GOT3 (cell line): ENCODE measurements at regions not wholly inside any gene's neighbourhood (a gene's known extent, or its start where the extent isn't known, plus 50 kb on each side); places are given as distances from the start of the nearest gene placed in this dataset.

Experiments
- DNase-seq: peaks from one replicate; lab custom pipeline; 2025; ENCODE audit warnings: mixed read lengths; lab: John Stamatoyannopoulos, UW

DNA sequence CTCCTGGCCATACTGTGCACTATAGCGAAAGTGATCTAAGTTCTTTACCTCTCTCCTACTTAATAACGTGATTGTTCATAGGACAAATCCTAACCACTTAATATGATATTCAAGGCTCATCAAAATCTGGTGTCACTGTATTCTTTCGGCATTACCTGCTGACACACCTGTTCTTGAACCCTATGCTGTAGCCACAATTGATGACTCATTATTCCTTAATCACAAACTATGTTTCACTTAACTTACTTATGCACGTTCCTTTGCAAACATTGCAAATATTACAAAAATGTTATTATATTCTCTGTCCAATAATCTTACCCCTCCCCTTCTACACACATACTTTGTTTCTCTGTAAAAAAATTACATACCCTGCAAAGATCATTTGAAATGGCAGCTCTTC lies 158.1 kb upstream of the ADRA1B start:
- DNase-seq = no peak

DNA sequence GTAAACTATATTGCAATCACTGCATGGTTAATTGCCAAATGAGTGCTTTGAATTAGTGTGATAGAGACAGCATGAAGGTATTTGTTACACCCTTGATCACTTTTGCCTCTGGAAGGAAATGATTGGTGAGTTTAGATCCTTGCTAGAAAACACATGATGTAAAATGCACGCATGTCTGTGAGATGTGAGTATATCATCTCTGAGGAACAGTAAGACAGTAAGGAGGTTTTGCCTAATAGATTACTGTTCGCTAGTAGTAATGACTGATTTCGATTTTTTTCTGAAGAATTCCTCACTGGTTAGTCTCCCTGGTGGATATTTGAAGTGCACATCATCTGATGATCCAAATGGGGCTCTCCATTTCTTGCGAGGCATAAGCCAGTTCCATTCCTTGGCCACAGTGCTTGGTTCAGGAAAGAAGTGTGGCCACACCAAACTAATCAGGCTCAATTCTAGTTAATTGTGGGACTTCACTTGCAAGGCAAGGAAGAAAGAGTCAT lies 156.4 kb upstream of the ADRA1B start:
- DNase-seq = no peak

DNA sequence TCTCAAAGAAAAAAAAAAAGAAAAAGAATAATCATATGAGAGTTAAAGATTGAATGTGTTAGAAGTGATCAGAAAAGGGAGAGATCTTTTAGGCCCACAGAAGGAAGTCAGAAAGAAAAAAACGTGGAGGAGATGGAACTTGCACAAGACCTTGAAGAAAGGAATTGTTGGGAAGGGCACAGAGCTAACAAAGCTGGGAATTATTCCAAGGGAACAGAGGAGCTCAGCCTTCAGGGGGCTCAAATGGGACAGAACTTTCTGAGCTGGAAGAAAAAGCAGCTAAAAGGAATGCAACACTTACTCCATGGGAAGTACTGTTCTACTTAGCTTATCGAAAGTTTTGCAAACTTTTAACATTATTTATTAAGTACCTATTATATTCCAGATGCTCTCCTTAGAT lies 153.4 kb upstream of the ADRA1B start:
- DNase-seq = no peak

- DNase-seq = no peak
Measured at GRCh38 chr5:159763562-159763961, 152.7 kb upstream of the ADRA1B start.

- no peak for DNase-seq
Measured at GRCh38 chr5:159764283-159765134, 151.8 kb upstream of the ADRA1B start.

GRCh38 chr5:159765135-159765433 lies 151.2 kb upstream of the ADRA1B start:
- DNase-seq = no peak

DNA sequence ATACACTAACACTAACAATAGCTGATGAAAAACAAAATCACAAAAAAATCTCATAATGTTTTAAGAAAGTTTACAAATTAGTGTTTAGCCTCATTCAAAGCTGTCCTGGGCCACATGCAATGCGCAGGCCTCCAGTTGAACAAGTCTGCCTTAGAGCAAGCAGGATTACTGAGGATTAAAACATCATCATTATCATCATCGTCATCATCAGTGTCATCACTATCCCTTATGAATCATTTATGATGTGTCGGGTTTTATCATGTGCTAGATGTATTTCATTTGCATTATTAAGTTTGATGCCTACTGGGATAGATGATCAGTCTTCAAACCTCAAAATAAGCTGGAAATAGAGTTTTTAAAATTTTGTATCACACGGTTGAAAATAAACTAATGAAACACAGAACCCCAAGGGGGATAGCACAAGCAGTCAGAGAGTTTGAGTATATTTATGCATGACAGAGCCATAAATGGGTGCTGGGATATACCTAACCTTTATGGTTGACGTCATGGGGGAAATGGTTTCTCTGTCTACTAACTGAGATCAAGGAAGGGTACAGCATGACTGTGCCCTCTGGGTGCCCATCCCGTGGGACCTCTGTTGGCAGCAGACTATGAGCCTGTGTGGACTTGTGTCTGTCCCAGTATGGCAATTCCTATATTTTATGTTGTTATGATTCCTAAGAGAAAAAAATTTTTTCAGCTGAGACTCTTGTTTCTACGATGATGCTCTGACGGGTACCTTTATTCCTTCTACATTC lies 150.3 kb upstream of the ADRA1B start:
- no peak for DNase-seq

GRCh38 chr5:159768243-159768642 lies 148.0 kb upstream of the ADRA1B start:
- no peak for DNase-seq

GRCh38 chr5:159772698-159773061 lies 143.6 kb upstream of the ADRA1B start:
- DNase-seq = no peak

DNA sequence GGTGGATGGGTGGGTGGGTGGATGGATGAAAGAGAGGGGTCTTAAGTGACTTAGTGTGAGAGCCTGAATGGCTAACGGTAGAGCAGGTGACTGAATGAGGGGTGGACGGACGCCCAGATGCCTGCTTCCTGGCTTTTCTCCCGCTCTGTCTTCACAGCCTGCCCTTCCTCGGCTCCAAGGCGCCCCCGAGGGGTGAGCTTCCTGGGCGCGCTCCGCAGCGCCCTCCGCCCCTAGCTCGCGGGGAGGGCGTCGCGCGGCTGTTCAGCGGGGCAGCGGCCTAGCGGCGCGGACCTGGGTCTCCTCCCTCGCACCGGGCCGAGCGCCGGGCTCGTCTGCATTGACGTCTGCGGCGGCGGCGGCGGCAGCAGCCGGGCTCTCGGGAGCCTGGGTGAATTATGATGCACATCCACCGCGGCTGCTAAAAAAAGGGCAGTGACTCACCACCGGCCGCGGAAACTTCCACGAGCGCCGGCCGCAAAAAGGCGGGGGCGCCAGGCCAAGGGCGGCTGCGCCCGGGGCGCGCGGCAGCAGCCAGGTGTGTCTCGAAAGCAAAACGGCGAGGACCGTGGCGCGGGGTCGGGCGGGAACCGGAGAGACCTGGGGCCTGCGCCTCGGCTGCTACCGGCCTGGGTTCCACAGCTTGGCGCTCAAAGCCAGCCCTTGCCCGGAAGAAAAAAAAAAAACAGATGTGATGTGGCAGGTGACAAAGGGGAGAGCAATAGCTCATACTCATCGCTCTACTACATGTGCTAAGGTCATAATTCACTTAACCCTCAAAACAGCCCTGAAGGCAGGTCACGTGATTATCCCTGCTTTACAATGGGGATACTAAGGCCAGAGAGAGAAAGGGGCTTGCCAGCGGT lies 143.0 kb upstream of the ADRA1B start:
- DNase-seq = peak; percentile 67

DNA sequence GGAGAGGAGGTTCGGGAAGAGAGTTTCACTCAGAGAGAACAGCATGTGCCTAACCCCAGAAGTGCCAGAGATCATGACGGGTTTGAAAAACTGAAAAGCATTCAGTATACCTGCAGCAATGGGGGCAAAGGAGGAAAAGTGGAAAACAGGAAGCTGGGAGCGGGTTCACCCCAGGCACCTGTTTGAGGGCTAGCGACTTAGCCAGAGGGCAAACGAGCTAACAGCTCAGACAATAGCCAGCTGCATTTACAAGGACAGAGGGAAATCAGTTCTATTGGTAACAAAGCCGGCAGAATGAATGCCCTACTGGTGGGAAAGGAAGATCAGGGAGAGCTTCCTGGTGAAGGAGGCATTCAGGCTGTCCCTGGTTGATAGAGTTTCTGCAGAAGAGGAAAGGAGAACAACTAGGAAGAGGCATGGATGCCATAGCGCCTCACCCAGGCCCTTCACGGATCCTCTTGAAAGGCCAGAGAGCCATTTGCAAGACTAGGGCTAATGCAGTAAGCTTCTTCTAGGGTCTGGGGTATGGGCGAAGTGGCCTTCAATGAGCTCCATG lies 141.7 kb upstream of the ADRA1B start:
- DNase-seq = no peak

DNA sequence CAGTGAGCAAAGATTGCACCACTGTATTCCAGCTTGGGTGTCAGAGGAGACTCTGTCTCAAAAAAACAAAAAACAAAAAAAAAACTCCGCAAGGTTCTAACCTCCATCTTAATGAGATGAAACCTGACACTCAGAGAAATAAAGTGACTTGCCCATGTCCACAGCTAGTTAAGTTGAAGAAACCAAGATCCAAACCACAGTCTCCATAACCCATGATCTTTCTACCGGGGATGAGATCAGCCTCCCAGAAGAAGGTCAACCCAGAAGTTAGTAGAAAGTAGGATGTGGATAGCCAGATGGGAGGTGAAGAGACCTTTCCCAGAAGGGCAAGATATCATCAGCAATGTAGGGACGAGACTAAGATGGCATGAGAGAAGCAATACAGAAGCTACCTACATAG lies 140.4 kb upstream of the ADRA1B start:
- DNase-seq = no peak

DNA sequence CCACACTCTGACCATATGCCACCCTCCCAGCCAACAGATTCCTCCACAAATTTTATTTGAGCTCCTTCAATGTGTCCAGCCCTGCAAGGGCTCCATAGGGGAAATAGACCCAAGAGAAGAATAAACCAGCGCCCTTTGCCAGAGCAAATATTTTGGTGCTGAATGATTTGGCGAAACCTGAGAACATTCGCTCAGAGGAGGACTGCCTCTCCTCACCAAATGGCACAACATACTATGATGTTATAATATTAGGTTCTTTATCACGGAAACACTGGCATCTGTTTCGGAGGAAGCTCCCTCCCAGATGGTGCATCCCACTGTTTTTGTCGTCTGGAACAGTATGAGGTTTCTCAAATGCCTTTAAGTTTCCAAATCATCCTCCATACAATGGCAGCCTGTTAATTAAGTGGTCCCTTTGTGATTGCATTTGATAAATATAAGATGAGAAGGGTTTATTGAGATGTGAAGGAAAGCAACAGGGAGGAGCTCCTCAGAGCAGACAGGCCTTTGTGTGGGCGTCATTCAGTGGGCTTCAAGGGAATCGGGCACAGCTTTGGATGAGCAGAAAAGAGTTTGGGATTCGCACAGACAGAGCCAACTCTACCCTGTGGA lies 139.1 kb upstream of the ADRA1B start:
- DNase-seq = no peak

- DNase-seq = no peak
Measured at GRCh38 chr5:159779481-159779880, 136.8 kb upstream of the ADRA1B start.

- DNase-seq = no peak
Measured at GRCh38 chr5:159780246-159780645, 136.0 kb upstream of the ADRA1B start.

- DNase-seq = no peak
Measured at GRCh38 chr5:159781626-159782157, 134.6 kb upstream of the ADRA1B start.

DNA sequence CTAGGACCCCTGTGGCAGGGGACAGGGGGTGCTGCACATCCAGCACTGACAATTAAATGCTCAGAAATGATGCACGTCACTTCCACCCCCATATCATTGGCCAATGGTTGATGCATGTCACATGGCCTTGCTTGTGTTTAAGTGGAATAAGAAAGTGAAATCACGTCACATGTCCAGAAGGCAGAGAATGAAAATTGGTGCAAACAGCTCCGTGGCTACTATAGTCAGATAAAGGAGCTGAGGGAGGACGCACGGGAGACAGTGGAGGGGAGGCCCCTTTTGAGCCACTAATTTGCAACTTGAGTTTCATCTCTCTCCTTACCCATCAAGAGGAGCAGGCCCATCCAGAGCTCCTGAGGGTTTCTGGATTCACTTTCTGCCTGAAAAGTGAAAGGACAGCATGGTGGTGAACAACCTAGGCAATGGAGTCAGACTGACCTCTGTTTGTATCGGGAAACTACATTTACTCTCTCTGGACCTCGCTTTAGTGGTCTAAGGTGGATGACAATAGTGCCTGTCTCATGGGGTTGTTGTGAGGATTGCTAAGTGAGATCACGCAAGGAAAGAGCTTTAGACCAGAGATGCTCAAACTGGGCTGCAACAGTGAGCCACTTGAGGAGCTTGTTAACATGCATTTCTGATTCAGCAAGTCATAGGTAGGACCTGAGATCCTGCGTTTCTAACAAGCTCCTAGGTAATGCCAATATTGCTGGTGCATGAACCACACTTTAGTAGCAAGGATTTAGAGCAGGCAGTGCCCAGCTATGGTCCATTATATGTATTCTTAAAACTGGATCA lies 133.9 kb upstream of the ADRA1B start:
- no peak for DNase-seq

DNA sequence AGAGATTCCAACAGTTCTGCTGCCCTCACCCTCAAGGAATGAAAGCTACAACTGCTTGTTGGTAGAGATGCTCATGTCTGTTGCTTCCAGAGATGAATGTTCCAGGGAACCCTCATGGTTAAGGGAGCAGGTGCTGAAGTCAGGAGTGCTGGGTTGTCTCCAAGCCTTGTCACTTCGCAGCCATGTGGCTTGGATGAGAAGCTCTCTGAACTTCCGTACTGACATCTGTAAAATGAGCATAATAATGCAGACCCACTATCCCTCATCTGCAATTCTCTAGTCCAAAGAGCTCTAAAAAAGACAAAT lies 133.3 kb upstream of the ADRA1B start:
- DNase-seq = no peak

DNA sequence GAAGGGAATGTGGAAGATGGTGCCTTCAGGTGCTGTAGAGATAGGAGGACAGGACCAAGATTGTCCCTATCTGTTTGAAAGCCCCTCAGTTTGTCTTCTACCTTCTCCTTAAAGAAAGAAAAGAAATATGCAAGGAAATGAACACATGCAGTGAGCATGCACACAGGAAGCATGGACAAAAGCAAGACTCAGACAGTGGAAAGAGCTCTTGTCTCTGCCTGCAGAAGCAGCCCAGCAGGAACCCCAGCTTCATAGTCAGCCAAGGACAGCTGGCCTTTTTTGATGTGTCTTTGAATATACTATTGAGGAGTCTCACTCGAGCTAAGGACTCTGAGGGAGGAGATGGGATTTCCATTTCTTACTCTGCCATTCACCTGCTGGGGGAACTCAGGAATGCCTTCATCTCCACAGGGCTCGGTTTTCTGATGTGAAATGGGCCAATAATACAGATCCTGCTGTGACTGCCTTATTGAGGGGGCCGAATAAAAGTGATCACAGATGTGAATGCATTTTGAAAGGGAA lies 132.5 kb upstream of the ADRA1B start:
- DNase-seq = no peak

GRCh38 chr5:159784993-159785392 lies 131.3 kb upstream of the ADRA1B start:
- no peak for DNase-seq

GRCh38 chr5:159785656-159786055 lies 130.6 kb upstream of the ADRA1B start:
- no peak for DNase-seq
